ENCODE measurements at regions not wholly inside any gene's neighbourhood (a gene's known extent, or its start where the extent isn't known, plus 50 kb on each side); places are given as distances from the start of the nearest gene placed in this dataset.

GRCh38 chr18:51522821-51523220, 325.3 kb upstream of the MEX3C start:
- ChIA-PET CTCF (no interaction called here), POLR2A (no interaction called here), SMC1A (ENCODE audit: uncharacterized antibody, unreplicated experiment) (no interaction called here), RAD21 (ENCODE audit: unreplicated experiment) (no interaction called here)
- Histone ChIP-seq H3K4me1 (ENCODE audit: control insufficient read depth, insufficient read depth, low read length) (no peaks in the 10 kb centered on the region), H3K79me2 (ENCODE audit: control insufficient read depth, insufficient read depth, low read length) (no peaks in the 10 kb centered on the region), H3K4me2 (ENCODE audit: control insufficient read depth, insufficient read depth) (no peak overlapping the region), H3K9ac (ENCODE audit: control insufficient read depth, insufficient read depth, low read length) (no peak overlapping the region), H3K27ac (ENCODE audit: control insufficient read depth, insufficient read depth) (no peak overlapping the region), H3K27me3 (replicated peaks in 1 of 2; ENCODE audit: control insufficient read depth in 2 of 2, insufficient read depth in 2 of 2, low read length in 1 of 2) (no peaks in the 10 kb centered on the region), H3K4me3 (no peak overlapping the region), H4K20me1 (ENCODE audit: control insufficient read depth, insufficient read depth) (no peaks in the 10 kb centered on the region), H3K36me3 (ENCODE audit: control insufficient read depth in 2 of 2, insufficient read depth in 2 of 2, low read length in 1 of 2) (no peaks in the 10 kb centered on the region), H2AFZ (ENCODE audit: control insufficient read depth, low read depth, low read length) (no peak overlapping the region), H3K9me3 (replicated peaks; ENCODE audit: control insufficient read depth, insufficient read depth, low read length) (no peaks in the 10 kb centered on the region)
- FAIRE-seq = no peak
- no TSS peak for BruUV-seq (replicated peaks)
- 35% methylated on average over 3 of the region's 3 CpGs for WGBS (ENCODE audit: insufficient coverage, insufficient replicate concordance, low lambda C conversion rate, missing lambda C conversion rate)
- in situ Hi-C loops (cut with MboI) = no loop called here
- intact Hi-C loops (cut with micrococcal nuclease; ENCODE audit: unreplicated experiment) = no loop called here
- DNase-seq (ENCODE audit: low read depth, low spot score) = no peak
- no peak for TF ChIP-seq EP300 (IDR thresholded peaks at IDR 0.05; ENCODE audit: borderline replicate concordance in 1 of 2, control insufficient read depth in 1 of 2, low read depth in 2 of 2, low read length in 2 of 2)
- no peak for TF ChIP-seq CHD2 (IDR thresholded peaks at IDR 0.05; ENCODE audit: borderline replicate concordance, low read depth, low read length)
- TF ChIP-seq JUNB (IDR thresholded peaks at IDR 0.05) = no peak
- no peak for TF ChIP-seq NFXL1 (IDR thresholded peaks at IDR 0.05; ENCODE audit: borderline replicate concordance)
- no peak for TF ChIP-seq SIN3A (IDR thresholded peaks at IDR 0.05; ENCODE audit: low read depth, low read length)
- no peak for TF ChIP-seq SMAD1 (IDR thresholded peaks at IDR 0.05; ENCODE audit: low read depth, partially characterized antibody)
- no peak for ATAC-seq

- Histone ChIP-seq H3K79me2 (ENCODE audit: control insufficient read depth, insufficient read depth, low read length) (no peaks in the 10 kb centered on the region), H3K9me3 (replicated peaks; ENCODE audit: control insufficient read depth, insufficient read depth, low read length) (no peaks in the 10 kb centered on the region), H3K4me2 (ENCODE audit: control insufficient read depth, insufficient read depth) (no peak overlapping the region), H3K27ac (ENCODE audit: control insufficient read depth, insufficient read depth) (no peak overlapping the region), H3K4me1 (ENCODE audit: control insufficient read depth, insufficient read depth, low read length) (no peaks in the 10 kb centered on the region), H3K4me3 (no peak overlapping the region), H3K9ac (ENCODE audit: control insufficient read depth, insufficient read depth, low read length) (no peak overlapping the region), H3K36me3 (ENCODE audit: control insufficient read depth in 2 of 2, insufficient read depth in 2 of 2, low read length in 1 of 2) (no peaks in the 10 kb centered on the region), H3K27me3 (replicated peaks in 1 of 2; ENCODE audit: control insufficient read depth in 2 of 2, insufficient read depth in 2 of 2, low read length in 1 of 2) (no peaks in the 10 kb centered on the region), H2AFZ (ENCODE audit: control insufficient read depth, low read depth, low read length) (no peak overlapping the region), H4K20me1 (ENCODE audit: control insufficient read depth, insufficient read depth) (no peaks in the 10 kb centered on the region)
- POLR2A ChIA-PET = no interaction called here
- CTCF ChIA-PET = no interaction called here
- intact Hi-C loops (cut with micrococcal nuclease; ENCODE audit: unreplicated experiment) = no loop called here
- BruUV-seq (replicated peaks) = no TSS peak
- RAD21 ChIA-PET (ENCODE audit: unreplicated experiment) = no interaction called here
- FAIRE-seq (no peak), DNase-seq (ENCODE audit: low read depth, low spot score) (no peak), ATAC-seq (no peak)
- in situ Hi-C loops (cut with MboI) = no loop called here
- 0% methylated on average over 3 of the region's 3 CpGs for WGBS (ENCODE audit: insufficient coverage, insufficient replicate concordance, low lambda C conversion rate, missing lambda C conversion rate)
- SMC1A ChIA-PET (ENCODE audit: uncharacterized antibody, unreplicated experiment) = no interaction called here
- no peak for TF ChIP-seq ZNF687 (IDR thresholded peaks at IDR 0.05)
These were observed 326.2 kb upstream of the MEX3C start for GRCh38 chr18:51523671-51524070.

Data from GM12878 (cell line).